IPS DF 6.9 (cell line): ENCODE measurements at regions not wholly inside any gene's neighbourhood (a gene's known extent, or its start where the extent isn't known, plus 50 kb on each side); places are given as distances from the start of the nearest gene placed in this dataset.
"Not testable (repeated sequence)": the region's sequence is repeated elsewhere in the genome, so short reads cannot be mapped to it uniquely, and the experiment has no call there.

ENCODE experiments used
- DNase-seq: peaks from one replicate; pipeline ENCODE4 v3.0.0-alpha.2; 2013; ENCODE audit warnings: low read depth, low spot score
- H3K27ac ChIP-seq: one replicate; pipeline ENCODE4 v1.5.1; 2013; ENCODE audit warnings: low read length, control low read depth
- H3K27me3 ChIP-seq: 2 replicates; pipeline ENCODE4 v1.6.1; 2013; ENCODE audit warnings: mild to moderate bottlenecking, low read length; ENCODE audit not compliant: control insufficient read depth, insufficient read depth
- H3K36me3 ChIP-seq: 2 replicates; pipeline ENCODE4 v1.6.1; 2013; ENCODE audit warnings: low read length; ENCODE audit not compliant: control insufficient read depth, insufficient read depth
- H3K4me1 ChIP-seq: 2 replicates; pipeline ENCODE4 v1.6.1; 2013; ENCODE audit warnings: low read length; ENCODE audit not compliant: control insufficient read depth, insufficient read depth
- H3K4me3 ChIP-seq: 2 replicates; pipeline ENCODE4 v1.5.1; 2013; ENCODE audit warnings: mild to moderate bottlenecking, low read length
- H3K9me3 ChIP-seq: 2 replicates; pipeline ENCODE4 v1.6.1; 2013; ENCODE audit warnings: low read length, inconsistent platforms; ENCODE audit not compliant: control insufficient read depth, insufficient read depth
- WGBS: extraction: QIAGEN DNeasy Blood & Tissue Kit; methylation state at CpG from one replicate; pipeline ENCODE4 v1.1.7; 2013; ENCODE audit warnings: mixed read lengths, missing lambda C conversion rate; ENCODE audit not compliant: insufficient read length, insufficient coverage; 5-methylcytosine and 5-hydroxymethylcytosine counted together

- Histone ChIP-seq H3K36me3 (no peaks in the 10 kb centered on the region), H3K4me1 (no peaks in the 10 kb centered on the region), H3K27ac (no peak overlapping the region), H3K27me3 (no peaks in the 10 kb centered on the region), H3K4me3 (no peak overlapping the region), H3K9me3 (no peaks in the 10 kb centered on the region)
- DNase-seq: no peak
Measured at GRCh38 chr15:60283936-60284335, 113.8 kb downstream of the ANXA2 start.

- DNase-seq, H3K4me3 ChIP-seq, H3K4me1 ChIP-seq, H3K27ac ChIP-seq, H3K9me3 ChIP-seq, H3K27me3 ChIP-seq, H3K36me3 ChIP-seq: not testable (repeated sequence)
- WGBS: no CpG with 5 or more reads among the region's 5 CpGs
Measured at GRCh38 chr15:60295901-60296300, 101.9 kb downstream of the ANXA2 start.

- Histone ChIP-seq H3K9me3 (no peaks in the 10 kb centered on the region), H3K4me3 (no peak overlapping the region), H3K27ac (no peak overlapping the region), H3K4me1 (no peaks in the 10 kb centered on the region; the same call in 1 of the 2 replicates), H3K36me3 (no peaks in the 10 kb centered on the region), H3K27me3 (no peaks in the 10 kb centered on the region)
- WGBS: no CpG with 5 or more reads among the region's 3 CpGs
- DNase-seq: no peak
Measured at GRCh38 chr15:60297047-60297446, 100.7 kb downstream of the ANXA2 start.
